ENCODE measurements at regions not wholly inside any gene's neighbourhood (a gene's known extent, or its start where the extent isn't known, plus 50 kb on each side); places are given as distances from the start of the nearest gene placed in this dataset.
A peak's percentile ranks its signal among the peaks of the same experiment; 100 is the strongest.

DNA sequence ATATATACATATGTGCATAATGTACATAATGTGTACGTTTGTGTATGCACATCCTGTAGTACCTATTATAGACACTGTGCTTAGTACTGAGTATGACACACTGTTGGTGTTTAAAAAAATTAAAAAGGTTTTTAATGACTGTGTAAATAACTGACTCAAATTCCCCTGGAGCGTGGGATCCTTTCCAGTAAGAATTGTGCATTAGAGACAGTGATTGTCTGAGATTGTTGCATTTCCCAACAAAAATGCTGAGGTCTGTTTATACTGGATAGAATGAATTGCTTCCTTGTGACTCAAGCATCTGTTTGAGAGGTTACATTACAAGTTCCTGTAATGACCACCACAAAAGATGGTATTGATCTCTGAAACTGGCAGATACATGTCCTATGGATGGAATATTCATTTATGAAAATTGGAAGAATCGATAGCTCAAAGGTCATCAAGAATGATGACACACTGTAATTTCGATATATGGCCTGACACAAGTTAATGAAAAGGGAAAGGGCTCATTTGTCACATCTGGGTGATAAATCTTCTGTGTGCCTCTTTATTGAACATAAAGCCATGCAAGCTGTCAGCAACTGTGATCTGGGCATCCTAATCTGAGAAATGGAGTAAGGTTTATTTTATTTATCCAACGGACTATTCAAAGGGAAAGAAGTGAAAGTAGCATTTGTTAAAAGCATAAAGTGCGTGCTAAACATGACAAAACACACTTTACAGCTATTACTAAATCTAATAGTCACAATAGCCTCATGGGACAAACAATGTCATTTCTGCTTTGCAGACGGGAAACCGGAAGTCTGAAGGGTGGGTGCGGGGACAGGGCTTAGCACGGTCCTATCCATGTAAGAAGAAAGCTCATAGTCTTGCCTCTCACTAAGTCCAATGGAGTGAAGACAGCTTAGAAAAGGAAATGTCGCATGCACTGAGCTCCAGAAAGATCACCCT lies 228.8 kb downstream of the CDH11 start:
- DNase-seq: no peak
- Histone ChIP-seq H3K36me3 (ENCODE audit: low read depth, missing control alignments) (no peaks in the 10 kb centered on the region), H3K9me3 (no peaks in the 10 kb centered on the region), H3K27me3 (no peaks in the 10 kb centered on the region), H3K4me1 (no peaks in the 10 kb centered on the region), H3K4me3 (no peak overlapping the region), H3K27ac (no peak overlapping the region)
- WGBS, 2 donors: 63 to 77% methylated on average over 11 of the region's 11 CpGs
- intact Hi-C loops (cut with DNase I; ENCODE audit: low total_unique reads): no loop called here
- no peak for TF ChIP-seq POLR2A (IDR thresholded peaks at IDR 0.05)
- TF ChIP-seq, protein P1, sequence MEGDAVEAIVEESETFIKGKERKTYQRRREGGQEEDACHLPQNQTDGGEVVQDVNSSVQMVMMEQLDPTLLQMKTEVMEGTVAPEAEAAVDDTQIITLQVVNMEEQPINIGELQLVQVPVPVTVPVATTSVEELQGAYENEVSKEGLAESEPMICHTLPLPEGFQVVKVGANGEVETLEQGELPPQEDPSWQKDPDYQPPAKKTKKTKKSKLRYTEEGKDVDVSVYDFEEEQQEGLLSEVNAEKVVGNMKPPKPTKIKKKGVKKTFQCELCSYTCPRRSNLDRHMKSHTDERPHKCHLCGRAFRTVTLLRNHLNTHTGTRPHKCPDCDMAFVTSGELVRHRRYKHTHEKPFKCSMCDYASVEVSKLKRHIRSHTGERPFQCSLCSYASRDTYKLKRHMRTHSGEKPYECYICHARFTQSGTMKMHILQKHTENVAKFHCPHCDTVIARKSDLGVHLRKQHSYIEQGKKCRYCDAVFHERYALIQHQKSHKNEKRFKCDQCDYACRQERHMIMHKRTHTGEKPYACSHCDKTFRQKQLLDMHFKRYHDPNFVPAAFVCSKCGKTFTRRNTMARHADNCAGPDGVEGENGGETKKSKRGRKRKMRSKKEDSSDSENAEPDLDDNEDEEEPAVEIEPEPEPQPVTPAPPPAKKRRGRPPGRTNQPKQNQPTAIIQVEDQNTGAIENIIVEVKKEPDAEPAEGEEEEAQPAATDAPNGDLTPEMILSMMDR (IDR thresholded peaks at IDR 0.05): no peak

DNA sequence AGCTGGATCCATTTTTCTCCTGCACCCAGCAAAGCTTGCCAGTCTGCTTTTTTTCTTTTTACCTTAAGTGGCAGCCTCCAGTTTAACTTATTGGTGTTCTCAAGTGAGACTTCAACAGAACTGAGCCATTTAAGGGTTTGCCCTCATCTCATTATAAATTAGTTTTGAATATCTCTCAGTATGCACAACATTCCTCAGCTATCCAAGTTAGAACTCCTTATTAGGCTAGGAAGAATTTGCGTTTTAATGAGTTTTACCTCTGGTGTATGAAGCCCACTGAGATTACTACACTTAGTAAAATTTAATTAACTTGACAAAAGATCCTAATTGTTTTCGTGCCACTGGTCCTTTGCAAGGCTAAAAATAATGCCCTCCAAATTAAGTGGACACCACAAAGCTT lies 232.4 kb downstream of the CDH11 start:
- no peak for TF ChIP-seq POLR2A (IDR thresholded peaks at IDR 0.05)
- TF ChIP-seq, protein P1 (IDR thresholded peaks at IDR 0.05): no peak
- no peaks in the 10 kb centered on the region for H3K36me3 ChIP-seq (ENCODE audit: low read depth, missing control alignments)
- H3K27me3 ChIP-seq: no peaks in the 10 kb centered on the region
- no peaks in the 10 kb centered on the region for H3K9me3 ChIP-seq
- intact Hi-C loops (cut with DNase I; ENCODE audit: low total_unique reads): no loop called here
- no peak for DNase-seq
- 84 to 85% methylated on average over 2 of the region's 2 CpGs for WGBS, 2 donors
- H3K4me3 ChIP-seq: no peak overlapping the region
- no peaks in the 10 kb centered on the region for H3K4me1 ChIP-seq
- no peak overlapping the region for H3K27ac ChIP-seq

DNA sequence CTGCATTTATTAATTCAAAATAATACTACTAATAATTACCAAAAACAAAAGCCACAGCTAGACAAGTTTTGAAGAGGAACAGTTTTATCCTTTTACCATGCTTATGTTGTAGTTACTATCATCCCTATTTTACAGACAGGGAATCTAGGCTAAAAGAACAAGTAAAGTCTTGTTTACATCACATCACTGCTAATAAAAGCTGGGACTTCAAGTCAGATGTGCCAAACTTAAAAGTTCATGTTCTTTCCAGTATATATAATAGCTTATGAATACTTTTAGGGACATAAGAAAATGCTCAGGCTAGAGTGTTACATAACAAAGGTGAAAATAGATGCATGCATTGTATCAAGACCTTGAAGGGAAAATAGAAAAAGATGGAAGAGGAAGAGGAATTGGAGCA lies 234.2 kb downstream of the CDH11 start:
- Histone ChIP-seq H3K27me3 (no peaks in the 10 kb centered on the region), H3K27ac (no peak overlapping the region), H3K36me3 (ENCODE audit: low read depth, missing control alignments) (no peaks in the 10 kb centered on the region), H3K9me3 (no peaks in the 10 kb centered on the region), H3K4me3 (no peak overlapping the region), H3K4me1 (no peaks in the 10 kb centered on the region)
- TF ChIP-seq, protein P1 (IDR thresholded peaks at IDR 0.05): no peak
- no peak for TF ChIP-seq POLR2A (IDR thresholded peaks at IDR 0.05)
- no peak for DNase-seq
- intact Hi-C loops (cut with DNase I; ENCODE audit: low total_unique reads): no loop called here

DNA sequence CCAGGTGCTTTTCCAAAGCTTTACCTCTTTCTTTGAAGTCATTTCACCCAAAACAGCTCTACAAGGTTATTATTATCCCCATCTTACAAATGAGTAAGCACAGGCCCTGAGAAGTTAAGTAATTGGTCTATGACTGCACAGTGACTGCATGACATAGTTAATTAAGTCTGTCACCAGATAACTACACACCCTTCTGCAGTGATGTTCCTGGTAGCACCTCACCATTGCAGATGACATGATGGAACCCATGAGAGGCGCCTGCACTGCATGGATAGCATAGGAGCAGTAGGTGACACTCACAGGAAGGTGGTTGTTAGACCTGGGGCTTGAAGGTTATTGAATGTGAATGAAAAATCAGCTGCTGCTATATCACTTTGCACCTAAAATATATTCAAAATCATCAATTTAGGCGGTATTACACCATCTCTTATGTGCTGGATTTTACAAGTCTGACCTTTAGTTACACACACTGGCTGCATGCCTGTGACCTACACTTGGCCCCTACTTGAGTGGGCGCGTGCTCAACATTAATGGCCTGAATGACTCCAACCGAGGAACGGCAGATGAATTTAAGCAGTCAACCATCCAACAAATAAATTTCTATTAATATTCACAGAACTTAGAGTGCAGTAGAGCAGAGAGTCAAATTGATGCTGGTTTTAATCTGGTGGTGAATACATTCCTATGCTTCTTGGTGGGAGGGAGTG lies 239.6 kb downstream of the CDH11 start:
- peak; percentile 65 for DNase-seq
- Histone ChIP-seq H3K4me1 (no peaks in the 10 kb centered on the region), H3K4me3 (no peak overlapping the region), H3K36me3 (ENCODE audit: low read depth, missing control alignments) (no peaks in the 10 kb centered on the region), H3K9me3 (no peaks in the 10 kb centered on the region), H3K27me3 (no peaks in the 10 kb centered on the region), H3K27ac (no peak overlapping the region)
- TF ChIP-seq POLR2A (IDR thresholded peaks at IDR 0.05): no peak
- TF ChIP-seq, protein P1 (IDR thresholded peaks at IDR 0.05): no peak
- WGBS, 2 donors: 55 to 73% methylated on average over 6 of the region's 6 CpGs
- intact Hi-C loops (cut with DNase I; ENCODE audit: low total_unique reads): no loop called here

All from testis (tissue), 2 donors.